ENCODE measurements at regions not wholly inside any gene's neighbourhood (a gene's known extent, or its start where the extent isn't known, plus 50 kb on each side); places are given as distances from the start of the nearest gene placed in this dataset.

DNA sequence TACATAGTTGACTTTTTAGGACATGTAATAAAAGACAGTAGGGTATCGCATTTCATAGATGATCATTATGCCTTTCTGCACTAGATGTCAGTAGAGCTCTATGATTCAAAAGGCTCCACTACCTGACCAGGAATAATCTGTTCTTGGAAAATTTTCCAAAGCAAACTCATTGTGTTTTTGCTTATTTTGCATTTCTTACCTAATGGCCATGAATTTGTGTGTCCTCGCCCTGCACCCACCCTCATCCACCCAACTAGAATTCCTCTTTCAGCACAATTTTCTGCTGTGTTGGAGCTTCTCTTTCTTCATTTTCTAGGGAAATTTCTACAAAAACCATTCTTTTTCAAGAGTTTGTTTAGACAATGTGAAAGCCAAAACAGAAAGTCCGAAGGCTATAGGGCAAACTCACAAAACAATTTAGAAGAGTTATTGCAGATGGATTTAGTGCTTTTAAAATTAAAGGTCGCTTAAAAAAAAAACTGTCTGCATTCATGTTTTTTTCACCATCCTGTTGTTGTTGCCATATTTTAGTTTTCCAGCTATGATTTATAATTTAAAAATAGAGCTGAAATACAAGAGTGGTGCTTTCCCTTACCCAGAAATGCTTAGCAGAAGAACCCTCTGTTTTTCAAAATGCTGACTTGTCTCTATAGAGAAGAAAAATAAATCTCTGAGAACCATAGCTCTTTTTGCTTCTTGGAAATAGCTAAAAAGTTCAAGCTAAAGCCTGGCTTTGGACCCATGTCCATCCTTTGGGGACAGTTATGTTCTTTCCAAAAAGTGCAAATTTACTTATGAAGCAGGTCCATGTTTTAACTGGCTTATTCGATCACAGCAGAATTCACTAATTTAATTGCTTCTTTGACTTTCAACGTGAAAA, 183.7 kb downstream of the SPATA18 start:
- no peak for DNase-seq

DNA sequence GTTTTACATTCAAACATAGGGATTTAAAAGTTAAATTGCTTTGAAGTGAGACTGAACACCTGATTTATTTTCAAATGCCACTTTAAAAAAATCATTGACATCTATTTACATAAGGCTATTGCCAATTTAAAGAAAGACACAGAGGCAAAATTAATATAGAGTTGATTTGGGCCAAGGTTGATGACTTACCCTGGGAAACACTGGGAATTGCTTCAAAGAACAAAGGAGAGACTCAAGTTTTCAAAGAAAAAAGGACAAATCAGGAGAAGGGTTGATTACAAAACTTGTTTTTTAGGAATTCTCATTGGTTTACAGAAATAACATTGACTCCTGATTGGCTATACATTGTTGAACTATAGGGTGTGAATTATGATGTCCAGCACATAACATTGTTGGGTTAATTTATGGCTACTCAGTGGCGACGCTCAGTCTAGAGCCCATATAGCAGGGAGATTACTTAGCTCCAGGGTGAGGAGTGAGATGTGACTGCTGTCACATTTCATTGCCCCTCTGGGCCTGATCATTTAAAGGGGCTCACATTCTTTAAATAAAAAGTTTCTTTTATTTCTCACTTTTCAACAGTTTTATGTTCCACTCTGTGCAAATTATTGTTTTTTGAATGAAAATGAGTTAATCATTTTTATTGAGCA, 184.6 kb downstream of the SPATA18 start:
- no peak for DNase-seq

GRCh38 chr4:52241916-52242315, 190.8 kb downstream of the SPATA18 start:
- DNase-seq: no peak

DNA sequence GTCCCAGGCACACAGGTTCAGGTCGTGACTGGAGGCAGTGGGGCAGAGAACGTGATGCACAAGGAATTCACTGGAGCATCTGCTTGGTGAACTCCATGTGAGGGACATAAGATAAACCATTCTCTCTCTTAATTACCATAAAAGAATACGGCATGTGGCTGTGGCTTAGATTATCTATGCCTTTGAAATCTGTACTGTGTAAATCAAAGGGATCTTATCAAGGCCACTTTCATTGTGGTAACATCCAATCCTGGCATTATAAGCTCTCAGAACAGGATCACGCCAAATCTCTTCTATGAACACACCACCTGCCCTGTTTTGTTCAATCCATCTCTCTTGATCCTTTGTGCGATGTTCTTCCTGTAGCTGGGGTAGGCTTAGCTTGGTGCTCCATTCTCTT, 192.3 kb downstream of the SPATA18 start:
- no peak for DNase-seq

DNA sequence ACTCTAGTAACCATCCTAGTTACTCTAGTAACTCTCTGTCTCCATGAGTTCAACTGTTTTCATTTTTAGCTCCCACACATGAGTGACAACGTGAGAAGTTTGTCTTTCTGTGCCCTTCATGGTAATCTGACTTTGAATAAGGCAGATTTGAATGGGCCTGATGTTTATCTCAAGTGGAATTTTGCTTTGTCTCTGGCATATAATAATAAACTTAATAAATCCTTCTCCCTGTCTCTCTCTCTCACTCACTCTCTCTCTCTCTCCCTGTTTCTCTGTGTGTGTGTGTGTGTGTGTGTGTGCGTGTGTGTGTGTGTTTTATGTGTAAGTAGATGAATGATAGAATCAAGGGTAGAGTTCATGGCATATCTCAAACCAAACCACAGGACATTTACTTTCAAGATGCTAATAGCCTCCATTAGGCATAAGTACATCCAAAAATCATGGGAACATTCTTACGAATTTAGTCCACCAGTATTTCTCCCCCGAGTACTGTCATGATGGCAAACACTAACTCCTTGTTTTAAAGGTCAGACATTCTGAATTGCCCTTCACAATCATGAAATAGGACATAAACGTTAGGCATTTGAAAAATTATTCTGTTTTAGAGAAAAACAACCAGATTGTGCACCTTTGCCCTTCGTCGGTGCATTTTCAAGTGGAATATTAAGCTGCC, 193.1 kb downstream of the SPATA18 start:
- DNase-seq: no peak

- DNase-seq: no peak
Observed at GRCh38 chr4:52244848-52245247, 193.7 kb downstream of the SPATA18 start.

DNA sequence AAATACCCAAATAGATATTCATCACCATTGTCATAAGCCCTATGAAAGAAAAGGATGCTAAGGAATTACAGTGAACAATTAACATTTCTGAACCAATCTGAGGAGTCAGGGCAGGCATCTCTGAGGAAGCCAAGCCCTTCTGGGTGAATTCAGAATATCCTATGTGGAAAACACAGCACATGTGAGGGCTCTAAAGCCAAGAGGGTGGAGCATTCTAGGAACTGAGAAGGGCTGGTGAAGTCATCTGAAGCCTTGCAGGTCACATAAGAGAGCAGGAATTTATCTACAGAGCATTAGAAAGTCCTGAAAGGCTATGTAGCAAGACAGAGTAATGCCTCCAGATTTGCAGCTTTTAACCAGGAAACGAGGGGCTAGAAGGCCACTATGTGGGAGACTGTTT, 195.7 kb downstream of the SPATA18 start:
- no peak for DNase-seq

GRCh38 chr4:52247941-52248340, 196.8 kb downstream of the SPATA18 start:
- DNase-seq: no peak

DNA sequence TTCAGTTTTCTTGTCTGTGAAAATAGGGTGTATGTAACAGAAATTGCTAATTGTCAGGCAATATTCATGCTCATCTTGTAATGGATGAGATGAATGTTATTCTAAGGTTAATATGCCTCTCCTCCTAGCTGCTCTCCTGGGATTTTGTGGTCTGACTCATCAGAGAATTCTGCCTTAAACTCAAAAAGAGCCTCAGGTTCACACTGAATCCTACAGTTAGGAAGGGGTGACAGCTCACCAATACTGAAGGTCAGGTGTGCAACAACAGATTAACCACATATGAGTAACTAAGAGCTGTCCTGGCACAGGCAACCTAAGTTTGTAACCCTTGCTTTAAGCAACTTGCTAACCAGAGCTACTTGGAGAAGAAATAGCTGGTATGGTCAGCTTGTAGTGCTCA, 197.7 kb downstream of the SPATA18 start:
- DNase-seq: no peak

DNA sequence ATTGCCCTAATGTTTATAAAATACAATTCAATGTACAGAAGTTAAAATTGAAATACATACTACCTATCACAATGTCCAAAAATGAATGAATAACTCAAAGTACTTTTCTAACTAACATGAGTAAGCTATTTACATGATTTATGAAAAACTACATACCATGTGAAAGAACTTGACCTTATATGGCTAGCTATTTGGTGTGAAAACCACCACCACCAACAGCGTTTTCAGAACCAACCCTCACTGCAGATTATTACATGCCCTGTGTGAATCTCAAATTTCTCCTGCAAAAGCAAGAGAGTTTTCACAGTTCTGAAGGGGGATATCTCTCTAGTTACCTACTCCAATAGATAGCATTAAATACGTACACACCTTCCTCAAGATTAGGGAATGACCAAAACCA, 198.5 kb downstream of the SPATA18 start:
- DNase-seq: no peak

- DNase-seq: no peak
Observed at GRCh38 chr4:52250154-52250553, 199.1 kb downstream of the SPATA18 start.

- DNase-seq: no peak
Observed at GRCh38 chr4:52251864-52252263, 200.8 kb downstream of the SPATA18 start.

DNA sequence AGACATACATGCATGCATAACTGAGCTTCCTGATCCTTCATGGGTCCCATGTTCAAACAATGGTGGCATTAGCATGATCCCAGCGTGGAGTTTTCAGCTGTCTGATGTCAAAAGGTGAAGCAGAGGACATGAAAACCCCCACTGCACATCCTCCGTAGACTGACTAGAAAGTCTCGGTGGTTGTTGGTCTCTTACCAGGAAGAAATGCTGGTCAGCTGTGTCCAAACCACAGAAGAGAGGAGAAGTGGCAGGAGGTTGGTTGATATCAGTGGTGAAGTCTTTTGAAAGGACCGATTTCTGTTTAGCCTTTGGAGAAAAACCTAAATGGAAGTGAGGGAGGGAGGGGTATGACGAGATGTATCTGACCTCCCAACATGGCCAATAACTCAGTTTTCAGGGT, 201.9 kb downstream of the SPATA18 start:
- no peak for DNase-seq

DNA sequence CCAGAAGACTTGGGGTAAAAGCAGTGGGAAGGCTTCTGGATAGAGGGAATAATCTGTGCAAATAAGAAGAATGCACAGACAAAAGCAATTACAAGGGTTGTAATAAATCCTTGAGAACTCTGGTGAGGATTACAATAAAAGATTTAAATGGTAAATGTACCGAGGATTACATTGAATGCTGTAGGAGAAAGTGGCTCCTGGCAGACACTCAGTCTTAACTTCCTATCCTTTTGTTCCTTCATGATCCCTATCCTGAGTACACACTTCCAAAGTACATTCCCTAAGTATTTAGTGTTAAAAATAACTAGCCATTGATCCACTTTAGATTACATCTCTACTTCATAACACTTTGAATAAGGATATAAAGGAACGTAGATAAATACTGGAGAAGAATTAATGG, 205.4 kb downstream of the SPATA18 start:
- DNase-seq: no peak

GRCh38 chr4:52259978-52260377, 208.9 kb downstream of the SPATA18 start:
- no peak for DNase-seq

GRCh38 chr4:52260514-52261210, 209.6 kb downstream of the SPATA18 start:
- DNase-seq: no peak

DNA sequence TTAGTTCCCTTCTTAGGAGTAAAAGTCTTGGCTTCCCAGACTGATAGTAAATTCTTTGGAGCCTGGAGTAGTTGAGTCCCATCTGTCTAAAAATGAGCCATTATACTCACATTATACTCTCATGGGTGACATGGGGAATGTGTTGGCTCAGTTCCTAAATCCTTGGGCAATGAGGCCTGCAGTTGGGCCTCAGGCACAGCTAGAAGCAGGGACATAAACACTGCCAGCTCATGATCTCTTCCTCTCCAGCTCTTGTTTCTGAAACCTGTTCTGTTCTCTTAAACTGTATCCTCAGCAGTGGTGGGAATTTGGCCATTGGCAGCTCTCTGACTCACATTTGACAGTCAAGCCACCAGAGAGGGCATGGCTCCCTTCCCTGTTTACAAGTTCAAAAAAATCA, 212.5 kb downstream of the SPATA18 start:
- no peak for DNase-seq

DNA sequence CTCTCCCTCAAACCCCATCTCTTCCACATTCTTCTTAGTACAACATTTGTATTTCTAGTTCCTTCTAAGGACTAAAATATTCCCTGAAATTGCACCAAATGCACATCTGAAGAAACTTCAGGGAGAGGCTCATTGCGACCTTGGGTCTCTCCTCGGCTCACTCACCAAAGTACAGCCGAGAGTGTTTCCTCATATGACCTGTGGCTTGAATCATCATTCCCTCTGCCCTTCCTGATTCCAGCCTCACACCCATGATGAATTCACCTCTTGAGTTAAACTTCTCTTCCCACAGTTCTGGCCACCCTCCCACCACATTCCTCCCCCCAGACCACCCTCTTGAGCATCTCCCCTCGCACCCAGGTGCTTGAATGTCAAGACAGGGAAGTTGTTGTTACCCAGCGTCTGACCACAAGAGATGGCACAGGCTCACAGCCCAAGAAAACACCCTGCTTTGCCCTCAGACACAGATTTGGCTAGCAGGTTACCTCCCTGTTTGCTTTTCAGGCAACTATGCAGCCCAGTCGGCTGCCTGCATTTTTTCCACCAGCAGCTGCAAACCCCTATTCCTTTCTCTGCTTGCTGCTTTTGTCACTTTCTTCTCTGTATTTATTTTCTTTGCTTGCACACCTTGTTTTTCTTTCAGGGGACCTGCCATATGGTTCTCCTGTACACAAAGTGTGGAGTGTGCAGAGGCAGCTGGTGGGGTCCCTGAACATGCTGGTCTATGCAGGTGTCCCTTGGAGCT, 214.8 kb downstream of the SPATA18 start:
- DNase-seq: no peak

GRCh38 chr4:52266537-52267137, 215.5 kb downstream of the SPATA18 start:
- no peak for DNase-seq

GRCh38 chr4:52269761-52270160, 218.7 kb downstream of the SPATA18 start:
- DNase-seq: no peak

GRCh38 chr4:52273885-52274284, 222.8 kb downstream of the SPATA18 start:
- no peak for DNase-seq

DNA sequence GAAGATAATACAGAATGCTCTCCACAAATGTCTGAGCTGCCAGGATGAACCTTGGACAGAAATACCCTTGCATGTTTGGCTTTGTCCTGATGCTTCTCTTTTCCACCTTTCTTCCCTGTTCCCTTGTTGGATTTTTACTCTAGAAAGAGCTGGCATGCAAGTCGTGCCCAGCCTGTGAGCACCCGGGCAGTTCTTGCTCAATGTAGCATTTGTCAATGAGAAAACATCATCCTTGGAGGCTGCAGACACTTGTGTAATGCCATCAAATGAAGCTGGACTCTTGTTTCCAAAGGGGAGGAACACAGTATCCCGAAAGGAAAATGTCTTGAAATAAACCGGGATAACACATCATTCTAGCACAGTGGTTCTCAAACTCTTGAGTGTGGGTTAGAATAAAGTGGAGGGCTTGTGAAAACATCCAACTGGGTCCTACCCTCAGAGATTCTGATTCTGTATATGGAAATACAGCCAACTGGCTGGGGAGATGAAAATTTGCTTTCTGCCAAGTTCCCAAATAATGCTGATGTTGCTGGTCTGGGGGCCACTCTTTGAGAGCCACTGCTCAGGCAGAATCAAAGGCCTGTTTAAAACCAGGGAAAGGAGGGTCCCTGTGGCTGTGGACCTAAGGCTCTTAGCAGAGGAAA, 237.2 kb downstream of the SPATA18 start:
- DNase-seq: no peak

Measured in suppressor macrophage treated with lipopolysaccharide for 1 hour (primary cell).